HG02938 (cell line): ENCODE measurements at regions not wholly inside any gene's neighbourhood (a gene's known extent, or its start where the extent isn't known, plus 50 kb on each side); places are given as distances from the start of the nearest gene placed in this dataset.
A peak's percentile ranks its signal among the peaks of the same experiment; 100 is the strongest.

ENCODE experiments used
- ATAC-seq: cut with Tn5 transposase; IDR thresholded peaks from one replicate; pipeline ENCODE4 v1.9.1; 2021; ENCODE audit warnings: mild to moderate bottlenecking, moderate library complexity; ENCODE audit not compliant: unreplicated experiment

DNA sequence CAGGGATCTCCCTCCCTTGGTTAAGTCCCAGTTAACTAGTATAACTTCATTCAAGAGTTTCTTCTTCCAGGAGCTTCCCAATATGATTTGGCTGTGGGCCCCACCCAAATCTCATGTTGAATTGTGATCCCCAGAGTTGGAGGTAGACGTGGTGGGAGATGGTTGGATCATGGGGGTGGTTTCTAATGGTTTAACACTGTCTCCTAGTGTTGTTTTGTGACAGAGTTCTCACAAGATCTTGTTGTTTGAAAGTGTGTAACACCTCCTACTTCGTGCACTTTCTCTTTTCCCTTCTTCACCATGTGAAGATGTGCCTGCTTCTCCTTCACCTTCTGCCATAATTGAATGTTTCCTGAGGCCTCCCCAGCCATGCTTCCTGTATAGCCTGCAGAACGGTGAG, 251.8 kb upstream of the FGGY start:
- no peak for ATAC-seq

DNA sequence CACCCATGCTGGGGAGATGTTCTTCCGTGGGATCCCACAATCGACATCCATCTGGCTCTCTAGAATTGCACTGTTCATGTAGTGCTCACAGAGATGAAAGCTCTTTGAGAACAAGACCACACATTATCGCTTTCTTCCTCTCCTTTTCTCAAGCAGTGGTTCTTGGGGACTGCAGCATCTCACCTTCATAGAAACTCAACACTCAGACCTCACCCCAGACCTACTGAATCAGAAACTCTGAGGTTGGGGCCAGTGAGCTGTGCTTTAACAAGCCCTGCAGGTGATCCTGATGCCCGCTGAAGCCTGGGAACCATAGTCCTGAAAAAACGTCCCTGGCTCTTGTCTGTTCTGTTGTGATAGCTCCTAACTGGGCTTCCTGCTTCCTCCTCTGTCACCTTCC, 251.3 kb upstream of the FGGY start:
- no peak for ATAC-seq

DNA sequence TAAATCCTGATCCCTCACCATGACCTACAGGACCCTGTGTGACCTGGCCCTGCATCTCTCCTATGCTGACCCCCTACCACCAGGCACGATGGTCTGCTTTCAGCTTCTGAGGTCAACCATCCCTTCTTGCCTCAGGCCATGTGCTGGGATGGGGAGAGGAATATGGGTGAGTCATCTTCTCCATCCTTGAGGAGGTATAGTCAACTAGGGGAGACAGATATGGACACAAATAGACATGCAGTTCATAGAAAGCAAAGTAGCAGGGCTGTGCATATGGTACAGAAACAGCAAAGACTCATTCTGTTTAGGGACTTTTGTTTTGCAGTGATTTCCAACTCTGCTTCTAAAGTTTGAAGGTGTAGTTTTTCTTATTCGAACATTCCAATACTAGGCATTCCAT, 250.8 kb upstream of the FGGY start:
- ATAC-seq: no peak

DNA sequence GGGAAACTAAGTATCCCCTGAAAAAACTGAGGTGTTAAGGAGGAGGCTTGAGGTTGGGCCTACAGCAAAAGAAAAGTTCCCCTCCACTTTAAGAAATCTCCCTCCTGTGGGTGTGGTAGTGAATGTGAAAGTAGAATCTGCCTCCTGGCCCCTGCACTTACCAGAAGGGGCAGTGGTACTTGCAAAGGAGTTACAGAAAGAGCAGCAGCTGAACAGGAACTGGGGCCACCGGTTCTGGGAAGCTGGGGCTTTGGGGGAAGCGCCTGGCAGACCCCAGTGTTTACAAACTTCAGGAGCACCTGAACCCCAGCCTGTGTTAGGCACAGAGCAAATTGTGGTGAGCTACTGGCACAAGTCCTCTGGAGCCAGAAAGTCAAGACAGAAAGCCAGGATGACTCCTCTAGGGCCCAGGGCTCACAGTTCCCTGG, 250.2 kb upstream of the FGGY start:
- ATAC-seq: peak; percentile 91

DNA sequence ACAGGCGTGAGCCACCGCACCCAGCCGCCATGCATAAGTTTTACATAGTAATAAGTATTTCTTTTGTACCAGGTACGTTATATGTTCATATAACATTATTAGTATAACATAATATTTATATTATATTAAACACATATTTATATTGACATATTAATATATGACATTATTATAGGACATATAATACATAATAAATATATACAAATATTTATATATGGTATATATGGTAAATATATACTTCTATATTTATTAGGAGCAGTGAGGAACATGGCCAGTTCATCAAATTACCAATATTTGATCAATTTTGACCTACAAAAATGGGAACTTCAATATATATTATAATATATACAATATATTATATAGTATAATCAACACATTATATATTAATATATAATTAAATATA, 245.9 kb upstream of the FGGY start:
- no peak for ATAC-seq

DNA sequence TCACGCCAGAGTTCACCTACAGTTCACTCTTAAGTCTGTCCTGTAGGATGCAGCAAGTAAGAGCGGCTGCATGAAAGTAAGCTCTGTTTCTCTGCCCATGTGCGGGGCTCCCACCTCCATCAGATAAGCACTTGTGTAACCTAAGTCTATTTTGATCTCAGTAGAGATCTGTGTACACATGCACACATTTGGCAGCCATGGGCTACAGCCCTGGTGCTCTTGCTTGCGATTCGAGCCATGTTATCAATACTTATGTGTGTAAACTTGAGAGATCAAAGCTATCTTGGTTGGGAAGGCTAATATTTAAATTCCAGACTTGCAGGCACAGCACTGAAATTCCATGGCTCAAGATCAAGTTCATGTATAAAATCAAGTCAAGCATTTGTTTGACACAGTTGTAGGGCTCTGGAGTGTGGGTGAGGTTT, 244.7 kb upstream of the FGGY start:
- no peak for ATAC-seq

DNA sequence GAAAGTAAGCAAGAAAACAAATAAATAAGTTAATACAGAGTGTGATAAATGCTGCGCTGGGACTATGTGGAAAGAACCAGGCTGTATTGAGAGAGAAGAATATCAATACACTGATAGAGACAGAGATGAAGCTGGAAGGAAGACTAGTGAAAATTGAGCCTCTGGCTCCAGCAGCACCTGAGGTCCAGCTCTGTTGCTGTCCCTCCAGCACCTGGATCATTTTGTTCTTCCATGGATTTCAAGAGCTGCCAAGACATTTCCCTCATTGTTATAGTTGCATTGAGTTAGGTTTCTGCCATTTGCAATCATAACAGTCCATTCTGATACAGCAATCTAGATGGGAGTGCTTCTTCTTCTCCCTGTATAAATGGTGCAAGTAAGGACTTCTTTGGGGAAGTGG, 242.7 kb upstream of the FGGY start:
- ATAC-seq: no peak

DNA sequence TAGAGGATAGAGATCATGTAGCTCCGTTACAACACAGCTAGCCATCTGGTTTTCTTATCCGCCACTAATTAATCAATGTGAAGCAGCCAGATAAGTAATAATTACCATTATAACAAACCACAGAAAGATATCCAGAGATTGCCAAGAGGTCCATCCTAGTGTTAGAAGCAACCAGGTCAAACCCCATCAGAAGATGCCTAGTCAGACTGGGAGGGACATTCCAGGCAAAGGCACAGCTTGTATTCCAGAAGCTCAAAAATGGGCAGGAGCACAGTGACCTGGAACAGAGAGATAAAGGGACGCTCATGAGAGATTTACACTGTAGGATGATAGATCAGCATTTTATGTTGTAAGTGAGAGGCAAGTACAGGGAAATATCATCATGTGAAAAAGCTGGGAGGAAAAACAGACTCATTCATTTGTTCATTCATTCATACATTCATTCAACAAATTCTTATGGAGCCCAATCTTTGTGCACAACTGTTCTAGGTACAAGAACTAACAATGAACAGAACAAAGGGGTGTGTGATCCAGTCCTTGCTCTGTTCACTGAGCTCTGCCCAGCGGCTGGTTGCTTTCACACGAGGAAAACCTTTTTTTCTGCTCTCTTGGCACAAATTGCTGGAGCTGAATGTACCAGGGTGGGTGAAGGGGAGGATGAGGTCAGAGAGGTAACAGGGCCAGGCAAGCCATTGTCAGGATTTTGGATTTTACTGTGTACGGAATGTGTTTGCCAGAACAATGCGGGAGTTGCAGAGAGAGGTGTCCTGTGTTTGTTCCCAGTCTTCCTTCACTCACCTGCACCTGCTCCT, 240.8 kb upstream of the FGGY start:
- ATAC-seq: no peak

DNA sequence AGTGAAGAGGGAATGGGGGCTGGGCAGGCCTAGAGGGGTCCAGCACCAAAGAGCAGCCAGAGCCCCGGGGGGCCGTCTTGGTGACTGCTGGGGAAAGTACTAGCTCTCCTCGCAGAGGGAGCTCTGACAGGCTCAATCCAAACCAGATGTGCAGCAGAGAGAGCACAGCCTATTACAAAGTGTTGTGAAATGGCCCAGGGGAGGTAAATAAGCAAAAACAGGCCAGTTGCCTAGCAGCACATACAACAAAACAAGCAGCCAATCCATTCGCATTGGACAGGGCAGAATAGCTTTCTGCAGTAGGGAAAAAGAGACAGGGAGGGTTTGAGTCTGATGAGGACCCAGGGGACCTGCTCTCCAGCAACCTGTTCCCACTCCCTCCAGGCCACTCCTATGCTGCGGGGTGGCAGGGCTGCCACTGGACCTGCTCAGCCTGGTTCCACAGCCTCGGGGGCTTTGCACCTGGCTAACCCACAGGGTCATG, 239.6 kb upstream of the FGGY start:
- ATAC-seq: no peak

DNA sequence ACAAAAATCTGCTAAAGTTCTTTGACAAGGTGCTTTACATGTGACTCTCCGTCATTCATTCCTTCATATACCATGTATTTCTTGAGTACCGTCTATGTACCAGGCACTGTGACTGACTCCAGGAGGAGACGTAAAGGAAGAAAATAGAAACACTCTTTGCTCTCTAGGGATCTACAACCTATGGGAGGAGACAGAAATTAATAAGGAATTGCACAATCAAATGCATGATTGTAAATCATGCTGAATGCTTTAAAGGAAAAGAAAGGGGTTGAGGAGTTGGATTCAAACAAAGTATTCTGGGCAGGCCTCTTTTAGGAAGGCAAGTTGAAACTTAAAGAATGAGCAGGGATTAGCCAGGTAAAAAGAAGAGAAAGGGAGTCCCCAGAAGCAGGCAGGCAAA, 239.1 kb upstream of the FGGY start:
- no peak for ATAC-seq

DNA sequence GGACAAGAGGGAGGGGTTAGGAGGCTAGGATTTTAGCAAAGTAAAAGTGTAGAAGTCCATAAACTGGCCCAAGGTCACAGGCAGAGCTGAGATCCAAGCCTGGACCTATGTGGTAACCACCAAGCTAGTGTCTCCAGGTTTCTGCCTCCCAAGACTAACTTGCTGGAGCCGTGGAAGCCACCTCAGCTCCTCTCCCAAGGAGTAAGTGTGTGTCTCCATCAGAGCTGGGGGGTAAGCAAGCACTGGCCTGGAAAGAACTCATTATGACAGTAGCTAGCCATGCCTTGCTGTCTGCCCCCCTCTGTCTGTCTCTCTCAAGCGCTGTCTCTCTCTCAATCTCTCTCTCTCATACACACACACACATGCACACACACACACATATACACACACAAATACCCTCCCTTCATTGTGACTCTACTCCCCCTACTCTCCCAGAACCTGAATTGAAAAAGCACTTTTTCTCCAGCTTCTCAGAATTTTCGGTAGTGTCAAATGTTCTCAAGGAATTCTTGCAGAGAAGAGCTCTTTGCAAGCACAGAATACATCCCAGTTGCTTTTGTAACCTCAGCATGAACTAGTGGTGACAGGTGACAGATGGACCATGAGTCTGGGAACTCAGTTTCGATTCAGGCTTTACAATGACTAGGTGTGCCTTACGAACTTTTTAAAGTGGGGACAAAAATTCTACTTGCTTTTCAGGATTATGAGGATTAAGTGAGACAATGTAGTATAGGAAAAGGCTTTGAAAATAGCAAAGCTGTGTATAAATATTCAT, 238.0 kb upstream of the FGGY start:
- ATAC-seq: no peak

DNA sequence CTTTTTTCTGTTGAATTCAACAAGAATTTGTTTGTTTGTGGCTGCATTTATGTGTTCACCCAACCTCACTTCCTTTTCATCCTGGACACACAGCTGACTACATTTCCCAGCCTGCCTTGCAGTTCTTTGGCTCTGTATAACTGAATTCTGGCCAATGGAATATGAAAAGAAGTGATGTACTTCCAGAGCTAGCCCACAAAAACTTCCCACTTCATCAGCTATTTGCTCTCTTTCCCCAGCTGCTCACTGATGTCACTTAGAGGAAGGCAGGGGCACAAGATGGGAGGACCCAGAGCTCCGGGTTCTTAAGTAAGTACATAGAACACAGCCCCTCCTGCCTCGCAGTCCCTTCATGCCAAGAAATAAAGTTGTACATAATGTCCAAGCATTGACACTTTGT, 235.0 kb upstream of the FGGY start:
- no peak for ATAC-seq

DNA sequence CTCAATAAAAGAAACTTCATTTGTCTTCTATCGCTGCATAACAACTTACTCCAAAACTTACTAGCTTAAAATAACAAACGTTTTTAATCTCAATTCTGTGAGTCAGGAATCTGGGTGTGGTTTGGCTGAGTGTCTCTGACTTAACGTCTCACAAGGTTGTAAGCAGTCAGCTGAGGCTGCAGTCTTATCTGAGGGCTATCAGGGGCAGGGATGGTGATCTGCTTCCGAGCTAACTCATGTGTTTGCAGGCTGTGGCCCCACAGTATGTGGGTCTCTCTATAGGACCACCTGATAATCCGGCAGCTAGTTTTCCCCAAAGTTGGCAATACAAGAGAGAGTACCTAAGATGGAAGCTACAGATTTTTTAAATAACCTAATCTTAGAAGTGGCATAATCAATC, 234.2 kb upstream of the FGGY start:
- no peak for ATAC-seq

DNA sequence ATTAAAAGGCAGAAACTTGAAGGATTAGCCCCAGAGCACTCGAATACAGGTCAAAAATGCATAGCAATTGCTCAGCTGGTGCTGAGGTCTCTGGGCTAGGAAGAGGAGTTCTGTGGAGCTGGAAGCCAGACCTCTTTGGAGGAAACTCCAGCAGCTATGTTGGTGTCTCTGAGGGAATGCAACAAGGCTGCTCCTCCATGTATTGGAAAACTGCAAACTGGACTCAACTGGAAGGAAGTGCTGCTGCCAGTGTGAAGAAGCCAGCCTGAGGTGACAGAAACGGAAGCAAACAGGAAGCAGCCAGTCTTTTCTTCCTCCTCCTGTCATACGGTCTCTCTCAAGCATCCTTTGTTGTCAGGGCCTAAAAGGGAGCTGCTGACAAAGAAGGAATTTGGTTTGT, 233.4 kb upstream of the FGGY start:
- no peak for ATAC-seq

DNA sequence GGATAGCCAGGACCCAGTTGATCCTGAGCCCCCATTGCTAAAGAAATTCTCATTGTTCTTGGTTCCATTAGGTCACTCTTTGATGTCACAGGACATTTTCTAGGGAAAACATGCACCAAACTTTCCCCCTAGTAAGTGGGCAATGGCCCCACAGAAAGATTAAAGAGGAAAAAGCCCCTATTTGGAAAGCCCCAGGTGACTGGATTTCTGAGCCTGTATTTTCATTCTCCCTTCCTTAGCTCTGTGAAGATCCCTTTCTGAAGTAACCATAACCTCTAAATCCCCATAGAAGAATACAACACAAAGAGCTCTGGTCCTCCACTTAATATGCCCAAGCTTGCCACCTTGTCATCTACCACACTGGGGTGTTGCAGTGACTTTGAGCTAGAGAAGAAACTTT, 232.3 kb upstream of the FGGY start:
- no peak for ATAC-seq

DNA sequence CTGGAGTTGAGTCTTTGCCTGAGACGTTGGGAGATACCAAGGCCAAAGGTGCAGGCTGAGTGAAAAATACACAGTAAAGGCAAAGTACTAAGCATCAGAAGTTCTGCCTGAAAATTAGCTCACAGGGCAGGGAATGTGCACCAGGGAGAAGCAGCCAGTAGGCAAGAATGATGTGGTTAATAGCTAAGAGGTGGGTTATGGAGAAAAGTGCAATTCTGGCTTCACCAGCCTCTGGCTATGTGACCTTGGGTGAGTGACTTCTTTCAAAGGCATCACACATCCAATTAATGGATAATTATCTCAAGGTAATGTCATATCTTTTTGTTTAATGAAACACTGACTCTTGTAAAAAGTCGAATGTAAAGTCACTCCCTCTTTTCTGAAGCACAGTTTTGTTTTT, 230.7 kb upstream of the FGGY start:
- no peak for ATAC-seq

DNA sequence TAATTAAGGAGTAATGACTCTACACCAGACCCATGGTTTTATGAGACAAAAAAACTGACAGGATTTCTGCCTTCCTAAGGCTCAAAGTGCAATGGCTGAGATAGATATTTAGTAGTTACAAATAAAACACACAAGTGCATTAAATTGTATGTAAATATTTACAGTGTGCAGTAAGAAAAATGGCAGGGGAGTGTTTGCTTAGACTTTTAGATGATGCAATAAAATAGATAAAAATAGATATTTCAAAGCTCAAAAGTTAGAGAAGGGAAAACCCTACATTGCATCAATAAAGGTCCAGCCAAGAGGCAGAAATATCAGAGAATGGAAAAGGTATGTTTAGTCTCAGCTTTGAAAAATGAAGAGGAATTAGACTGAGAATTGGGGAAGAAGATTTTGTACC, 226.3 kb upstream of the FGGY start:
- ATAC-seq: no peak

DNA sequence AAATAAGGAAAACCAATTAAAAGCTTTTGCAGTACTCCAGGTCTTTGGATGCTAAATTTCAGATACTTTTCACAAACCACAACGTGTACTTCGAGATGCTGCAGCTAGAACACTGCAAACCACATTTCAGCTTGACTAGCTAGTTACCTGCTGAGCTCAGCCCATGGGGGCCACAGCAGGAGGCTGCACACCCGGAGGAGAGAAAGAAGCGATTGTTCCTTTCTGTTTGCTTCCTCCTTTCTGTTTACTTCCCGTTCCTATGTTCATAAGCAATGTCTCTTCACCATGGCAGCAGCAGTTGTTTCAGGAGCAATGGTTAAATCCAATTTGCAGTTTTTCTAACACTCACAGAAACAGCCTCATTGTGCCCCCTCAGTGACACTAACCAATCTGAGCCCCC, 225.6 kb upstream of the FGGY start:
- no peak for ATAC-seq

DNA sequence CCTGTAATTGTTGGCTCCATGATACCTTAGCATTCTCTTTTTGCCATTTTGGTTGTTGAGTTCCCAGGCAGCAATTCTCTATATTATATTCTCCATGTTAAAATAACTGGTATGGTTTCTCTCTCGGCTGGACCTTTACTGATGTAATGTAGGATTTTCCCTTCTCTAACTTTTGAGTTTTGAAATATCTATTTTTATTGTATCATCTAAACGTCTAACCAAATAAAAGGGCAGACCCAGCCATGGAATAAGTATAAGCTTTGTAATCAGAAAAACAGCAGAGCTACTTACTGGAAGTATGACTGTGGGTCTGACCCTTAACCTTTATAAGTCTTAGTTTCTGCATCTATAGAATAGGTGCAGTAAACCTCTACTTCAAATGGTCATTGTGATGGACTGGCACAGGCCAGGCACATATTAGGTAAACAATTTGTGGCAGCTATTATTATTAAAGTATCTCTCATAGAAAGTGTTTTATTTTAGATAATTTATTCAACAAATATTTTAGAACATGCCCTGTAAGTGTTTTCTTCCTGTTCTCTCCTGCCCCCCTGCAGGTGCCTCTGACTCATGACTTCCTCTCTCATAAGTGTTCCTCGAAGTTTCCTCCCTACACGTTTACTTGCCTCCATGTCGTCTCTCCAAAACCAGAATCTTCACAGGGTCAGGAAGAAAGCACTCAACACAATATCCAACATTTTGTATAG, 224.9 kb upstream of the FGGY start:
- no peak for ATAC-seq

DNA sequence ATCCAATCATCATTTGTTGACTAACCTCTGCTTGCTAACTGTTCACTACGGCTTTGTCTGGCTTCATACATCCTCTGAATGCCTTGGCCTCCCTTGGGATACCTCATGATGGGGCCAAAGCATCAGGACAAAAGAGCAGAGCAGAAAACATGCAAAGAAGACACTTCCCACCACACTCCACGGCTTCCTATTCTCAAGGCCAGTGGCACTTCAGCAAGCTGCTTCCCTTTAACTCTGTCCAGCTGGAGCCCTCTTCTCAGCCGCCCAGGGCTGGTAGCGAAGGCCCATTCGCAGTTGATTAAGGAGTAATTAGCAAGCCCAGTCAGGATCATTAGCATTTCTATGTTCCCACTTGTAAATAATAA, 224.3 kb upstream of the FGGY start:
- no peak for ATAC-seq

DNA sequence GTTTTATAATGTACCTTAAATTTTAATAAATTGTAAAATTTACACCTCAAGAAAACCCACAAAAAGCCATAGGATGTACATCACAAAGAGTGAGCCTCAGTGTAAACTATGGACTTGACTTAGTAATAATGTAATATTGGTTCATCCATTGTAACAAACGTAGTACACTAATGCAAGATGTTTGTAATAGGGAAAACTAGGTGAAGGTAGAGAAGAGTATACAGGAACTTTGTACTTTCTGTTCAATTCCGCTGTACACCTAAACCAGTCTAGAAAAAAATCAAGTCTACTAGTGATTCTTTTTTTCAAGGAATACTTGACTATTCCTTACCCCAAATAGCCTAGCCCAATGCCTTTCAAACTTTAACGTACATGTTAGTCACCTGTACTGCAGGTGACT, 222.3 kb upstream of the FGGY start:
- no peak for ATAC-seq

DNA sequence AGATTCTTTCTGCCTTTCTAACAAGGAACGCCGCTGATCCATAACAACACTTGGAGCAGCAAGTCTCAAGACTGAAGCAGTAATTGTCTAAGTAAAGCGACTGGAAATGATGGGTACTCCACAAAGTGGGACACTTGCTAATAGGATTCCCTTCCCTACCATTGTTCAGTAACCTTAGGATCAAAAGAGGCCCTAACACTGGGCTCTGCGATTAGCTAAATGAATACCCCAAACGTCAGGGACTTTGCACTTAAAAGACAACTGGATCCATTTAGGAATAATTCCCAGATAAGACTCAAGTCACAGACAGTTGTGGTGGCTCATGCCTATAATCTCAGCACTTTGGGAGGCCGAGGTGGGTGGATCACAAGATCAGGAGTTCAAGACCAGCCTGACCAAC, 221.9 kb upstream of the FGGY start:
- no peak for ATAC-seq
